HT1080 (cell line): ENCODE measurements at regions not wholly inside any gene's neighbourhood (a gene's known extent, or its start where the extent isn't known, plus 50 kb on each side); places are given as distances from the start of the nearest gene placed in this dataset.
"Not testable (repeated sequence)": the region's sequence is repeated elsewhere in the genome, so short reads cannot be mapped to it uniquely, and the experiment has no call there.

Experiments used
- DNase-seq: peaks from one replicate; pipeline ENCODE4 v3.0.0-alpha.2; 2015; ENCODE audit warnings: low read depth

DNA sequence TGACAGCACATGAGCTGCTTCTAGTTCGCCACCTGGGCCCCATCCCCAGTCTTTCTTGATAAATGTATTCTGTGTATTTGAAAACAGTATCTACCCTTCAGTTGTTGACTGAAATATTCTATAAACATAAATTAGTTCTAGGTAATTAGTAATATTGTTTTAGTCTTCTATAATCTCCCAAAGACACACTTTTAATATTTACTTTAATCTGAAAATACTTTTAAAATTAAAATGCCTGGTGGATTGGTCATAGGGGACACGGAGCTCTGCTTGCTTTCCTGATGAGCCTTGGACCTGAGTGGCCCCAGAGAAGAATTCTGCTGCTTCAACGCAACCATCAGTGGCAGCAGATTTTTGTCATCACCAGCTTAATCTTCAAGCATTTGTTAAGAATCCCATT, 234.5 kb downstream of the THBS2 start:
- DNase-seq = no peak

DNA sequence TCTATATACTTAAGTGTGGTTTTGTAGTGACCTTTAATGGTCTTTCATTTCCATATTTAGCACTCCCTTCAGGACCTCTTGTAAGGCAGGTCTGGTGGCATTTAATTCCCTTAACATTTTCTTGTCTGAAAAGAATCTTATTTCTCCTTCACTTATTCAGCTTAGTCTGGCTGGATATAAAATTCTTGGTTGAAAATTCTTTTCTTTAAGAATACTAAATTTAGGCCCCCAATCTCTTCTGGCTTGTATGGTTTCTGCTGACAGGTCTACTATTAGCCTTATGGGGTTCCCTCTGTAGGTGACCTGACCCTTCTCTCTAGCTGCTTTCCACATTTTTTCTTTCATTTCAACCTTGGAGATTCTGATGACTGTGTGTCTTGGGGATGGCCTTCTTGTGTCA, 236.9 kb downstream of the THBS2 start:
- DNase-seq = no peak

DNA sequence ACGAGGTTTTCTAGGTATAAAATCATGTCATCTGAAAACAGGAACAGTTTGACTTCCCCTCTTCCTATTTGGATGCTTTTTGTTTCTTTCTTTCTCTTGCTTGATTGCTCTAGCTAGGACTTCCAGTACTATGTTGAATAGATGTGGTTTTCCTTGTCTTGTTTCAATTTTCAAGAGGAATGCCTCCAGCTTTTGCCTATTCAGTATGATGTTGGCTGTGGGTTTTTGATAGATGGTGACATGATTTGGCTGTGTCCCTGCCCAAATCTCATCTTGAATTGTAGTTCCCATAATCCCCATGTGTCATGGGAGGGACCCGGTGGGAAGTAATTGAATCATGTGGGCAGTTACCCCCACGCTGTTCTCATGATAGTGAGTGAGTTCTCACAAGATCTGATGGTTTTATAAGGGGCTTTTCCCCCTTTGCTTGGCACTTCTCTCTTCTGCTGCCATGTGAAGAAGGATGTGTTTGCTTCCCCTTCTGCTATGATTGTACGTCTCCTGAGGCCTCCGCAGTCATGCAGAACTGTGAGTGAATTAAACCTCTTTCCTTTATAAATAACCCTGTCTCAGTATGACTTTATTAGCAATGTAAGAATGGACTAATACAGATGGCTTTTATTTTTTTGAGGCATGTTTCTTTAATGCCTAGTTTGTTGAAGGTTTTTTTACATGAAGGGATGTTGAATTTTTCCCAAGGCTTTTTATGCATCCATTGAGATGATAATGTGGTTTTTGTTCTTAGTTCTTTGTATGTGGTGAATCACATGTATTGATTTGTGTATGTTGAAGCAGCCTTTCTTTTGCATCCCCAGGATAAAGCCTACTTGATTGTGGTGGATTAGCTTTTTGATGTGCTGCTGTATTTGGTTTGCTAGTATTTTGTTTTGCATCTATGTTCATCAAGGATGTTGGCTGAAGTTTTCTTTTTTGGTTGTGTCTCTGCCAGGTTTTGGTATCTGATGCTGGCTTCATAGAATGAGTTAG, 239.1 kb downstream of the THBS2 start:
- DNase-seq = no peak

DNA sequence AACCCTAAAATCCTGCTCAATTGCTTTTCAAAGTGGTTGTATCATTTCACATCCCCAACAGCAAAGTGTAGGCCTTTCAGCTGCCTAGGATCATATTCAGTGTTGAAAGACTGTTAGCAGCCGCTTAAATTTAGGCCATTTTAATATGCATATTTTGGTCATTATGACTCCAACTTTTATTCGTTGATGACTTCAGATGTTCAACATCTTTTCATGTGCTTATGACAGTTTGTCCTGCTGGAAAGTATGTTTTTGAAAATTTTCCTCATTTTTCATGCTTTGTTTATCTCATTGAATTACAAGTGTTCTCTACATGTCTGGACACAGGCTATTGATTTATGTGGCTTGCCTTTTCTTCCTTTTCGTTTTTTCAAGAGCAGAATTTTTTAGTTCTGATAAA, 244.0 kb downstream of the THBS2 start:
- no peak for DNase-seq

DNA sequence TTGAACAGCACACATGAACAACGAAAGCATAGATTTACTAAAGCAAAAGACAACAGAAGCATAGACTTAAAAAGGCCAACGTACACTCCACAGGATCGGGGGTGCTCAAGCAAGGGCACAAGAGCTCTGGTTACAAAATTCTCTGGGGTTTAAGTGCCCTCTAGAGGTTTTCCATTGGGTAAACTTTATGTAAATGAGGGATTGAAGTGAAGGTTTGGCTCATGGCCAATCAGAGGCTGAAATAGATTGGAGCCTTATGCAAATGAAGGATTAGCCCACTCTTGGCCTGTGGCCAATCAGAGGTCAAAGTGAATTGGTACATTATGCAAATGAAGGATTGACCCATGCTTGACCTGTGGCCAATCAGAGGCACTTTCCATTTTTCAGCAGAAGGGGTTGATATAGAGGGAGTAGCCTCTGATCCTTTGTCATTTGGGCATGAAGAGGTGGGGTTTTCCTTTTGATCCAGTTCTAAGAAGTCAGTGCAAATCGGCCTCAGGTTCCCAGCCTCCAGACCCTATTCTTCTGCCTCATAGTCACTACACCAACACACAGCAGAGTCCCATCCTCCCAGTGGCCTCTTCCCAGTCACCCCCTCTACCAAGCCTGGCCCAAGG, 244.9 kb downstream of the THBS2 start:
- no peak for DNase-seq

DNA sequence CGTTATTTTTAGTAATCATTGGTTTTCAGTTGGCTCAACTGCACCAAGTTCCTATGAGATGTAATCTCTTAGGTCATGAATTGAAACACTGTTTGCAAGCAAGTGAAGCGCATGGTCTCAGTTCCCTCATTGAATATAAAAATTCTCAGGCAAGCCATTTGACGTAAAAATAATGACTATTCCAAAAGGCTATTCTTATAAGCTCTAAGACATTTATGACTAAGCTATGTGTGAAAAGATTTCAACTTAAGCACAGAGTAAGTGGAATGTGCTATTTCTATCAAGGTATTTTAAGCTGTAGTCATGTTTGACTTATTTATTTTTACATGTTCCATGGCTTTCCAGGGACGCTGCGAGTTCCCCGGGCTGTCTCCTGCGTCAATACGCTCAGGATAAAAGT, 248.5 kb downstream of the THBS2 start:
- DNase-seq = no peak

DNA sequence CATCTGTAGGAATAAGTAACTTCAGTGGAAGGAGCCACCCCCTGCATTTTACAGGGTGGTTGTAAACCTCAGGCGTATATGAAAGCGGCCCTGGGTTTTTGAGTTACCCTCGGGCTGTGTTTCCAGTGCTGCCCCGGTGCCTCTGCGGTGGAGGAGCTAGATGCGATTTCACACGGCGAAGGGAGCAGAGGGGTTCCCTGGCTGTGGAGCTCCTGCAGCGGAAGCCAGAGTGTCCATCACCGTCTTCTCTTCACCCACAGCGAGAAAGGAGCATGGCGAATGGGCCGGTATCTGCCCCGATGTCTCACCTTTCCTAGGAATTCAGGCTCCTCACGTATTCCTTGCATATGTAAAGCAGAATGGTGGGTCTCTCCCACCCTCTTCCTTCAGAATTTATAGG, 253.6 kb downstream of the THBS2 start:
- DNase-seq = no peak

DNA sequence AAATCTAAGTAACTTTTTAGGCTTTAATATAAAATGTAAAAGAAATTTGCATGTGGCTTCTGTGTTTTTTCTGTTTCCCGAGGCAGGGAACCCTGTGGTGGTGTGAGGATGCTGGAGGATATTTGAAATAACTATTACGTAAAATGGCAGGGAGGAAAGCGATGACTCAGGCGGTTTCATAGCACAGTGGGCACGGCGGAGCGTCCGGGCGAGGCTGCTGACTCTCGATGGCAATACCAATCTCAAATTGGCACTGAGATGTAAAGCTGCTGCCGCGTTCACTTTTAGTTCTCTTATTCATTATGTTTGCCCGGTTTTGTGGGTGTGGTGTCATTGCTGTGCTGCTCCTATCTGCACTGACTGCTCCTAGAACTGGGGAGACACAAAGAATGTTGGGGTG, 254.3 kb downstream of the THBS2 start:
- DNase-seq = peak; percentile 80

DNA sequence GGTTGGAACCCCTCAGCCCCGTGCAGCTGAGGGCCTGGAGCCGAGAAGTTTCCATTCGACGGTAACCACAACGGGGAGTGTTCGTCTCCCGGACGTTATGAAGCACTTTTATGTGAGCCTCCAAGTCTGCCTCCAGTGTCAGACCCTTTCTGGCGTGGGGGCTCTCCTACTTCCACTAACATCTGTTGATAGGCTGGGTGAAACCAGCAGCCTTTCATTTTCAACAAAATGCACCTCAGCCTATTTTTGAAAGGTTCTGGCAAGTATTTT, 257.4 kb downstream of the THBS2 start:
- DNase-seq = no peak

DNA sequence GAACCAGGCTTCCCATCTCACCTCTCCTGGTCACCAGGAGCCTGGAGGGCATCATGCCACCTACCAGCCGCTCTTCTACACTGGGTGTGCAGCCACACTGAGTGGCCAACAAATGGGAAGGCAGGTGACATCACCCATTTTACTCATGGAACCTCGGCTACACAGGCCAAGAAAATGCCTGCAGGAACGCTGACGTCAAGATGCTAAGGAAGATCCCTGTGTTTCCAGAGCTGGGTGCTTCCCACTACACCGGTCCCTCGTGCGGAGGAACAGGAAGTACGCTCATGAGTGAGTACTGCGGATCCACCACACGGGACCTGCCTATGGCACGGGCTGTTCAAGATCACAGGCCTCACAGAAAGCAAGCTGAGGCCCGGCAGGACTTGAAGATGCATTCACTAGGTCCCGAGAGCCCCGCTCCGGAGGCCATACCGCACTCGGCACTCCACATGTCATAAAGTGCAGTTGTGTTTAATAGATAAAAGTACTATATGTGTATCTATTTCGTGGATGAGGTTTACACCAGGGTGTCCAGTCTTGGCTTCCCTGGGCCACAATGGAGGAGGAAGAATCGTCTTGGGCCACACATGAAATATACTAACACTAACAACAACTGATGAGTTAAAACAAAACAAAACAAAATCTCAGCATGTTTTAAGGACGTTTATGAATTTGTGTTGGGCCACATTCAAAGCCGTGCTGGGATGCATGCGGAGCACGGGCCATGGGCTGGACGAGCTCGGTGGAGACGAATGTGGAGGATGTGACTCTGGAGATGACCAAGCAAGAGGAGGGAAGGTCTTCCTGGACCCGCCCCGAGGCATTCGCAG, 257.9 kb downstream of the THBS2 start:
- DNase-seq = no peak

DNA sequence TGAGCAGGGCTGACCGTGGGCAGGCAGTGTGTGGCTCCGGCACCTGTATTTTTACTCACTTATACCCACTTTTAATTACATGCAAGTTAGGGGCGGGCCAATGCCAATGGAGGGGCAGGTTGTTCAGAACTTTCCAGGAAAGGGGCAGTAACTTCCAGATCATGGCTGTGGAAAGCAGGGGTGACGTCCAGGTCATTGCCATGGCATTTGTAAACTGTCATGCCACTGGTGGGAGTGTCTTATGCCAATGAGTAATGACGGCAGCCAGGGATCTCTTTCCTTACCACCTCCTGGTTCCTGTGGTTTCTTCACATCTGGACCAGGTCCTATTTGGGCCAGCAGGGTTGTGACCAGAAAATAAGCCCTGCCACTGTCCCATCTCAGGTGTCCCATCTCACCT, 258.7 kb downstream of the THBS2 start:
- peak; percentile 4 for DNase-seq

DNA sequence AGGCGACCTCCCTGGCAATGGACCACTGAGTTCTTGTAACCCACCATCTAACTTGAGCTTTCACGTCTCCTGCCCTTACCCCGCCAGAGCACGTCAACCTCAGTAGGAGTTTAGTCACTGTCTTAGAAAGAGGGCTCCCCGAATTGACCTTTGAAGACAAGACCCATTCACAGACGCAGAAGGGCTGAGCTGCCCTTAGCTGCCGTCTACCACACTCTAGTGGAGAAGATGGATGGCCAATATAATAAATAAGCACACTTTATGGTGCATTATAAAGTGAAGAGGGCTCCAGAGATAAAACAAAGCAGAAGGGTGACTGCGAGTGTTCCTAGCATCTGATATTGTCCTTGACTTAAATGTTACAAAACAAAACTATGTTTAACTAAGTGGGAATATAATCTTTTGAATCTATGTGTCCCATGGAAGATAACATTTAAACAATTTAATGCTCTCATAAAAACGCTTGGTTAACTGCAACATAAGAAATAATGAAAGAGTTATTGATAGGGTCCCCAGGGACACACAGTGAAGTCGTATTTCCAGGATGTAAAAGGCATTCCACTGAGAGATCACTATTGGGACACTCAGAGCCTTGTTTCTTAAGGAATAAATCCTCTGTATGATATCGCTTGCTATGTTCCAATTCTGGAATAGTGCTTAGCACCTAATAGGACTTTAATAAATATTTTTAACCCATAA, 261.1 kb downstream of the THBS2 start:
- no peak for DNase-seq

DNA sequence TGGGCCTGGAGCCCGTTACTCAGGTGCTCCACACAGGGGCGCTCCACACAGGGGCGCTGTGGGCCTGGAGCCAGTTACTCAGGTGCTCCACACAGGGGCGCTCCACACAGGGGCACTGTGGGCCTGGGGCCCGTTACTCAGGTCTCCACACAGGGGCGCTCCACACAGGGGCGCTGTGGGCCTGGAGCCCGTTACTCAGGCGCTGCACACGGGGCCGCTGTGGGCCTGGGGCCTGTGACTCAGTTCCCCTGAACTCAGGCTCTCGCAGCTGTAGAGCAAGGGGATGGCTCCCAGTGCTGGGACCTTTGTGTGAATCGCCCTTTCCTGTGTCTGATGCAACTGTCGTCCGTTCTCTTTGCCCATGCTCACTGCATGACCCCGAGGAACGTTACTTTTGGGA, 262.0 kb downstream of the THBS2 start:
- DNase-seq = not testable (repeated sequence)

DNA sequence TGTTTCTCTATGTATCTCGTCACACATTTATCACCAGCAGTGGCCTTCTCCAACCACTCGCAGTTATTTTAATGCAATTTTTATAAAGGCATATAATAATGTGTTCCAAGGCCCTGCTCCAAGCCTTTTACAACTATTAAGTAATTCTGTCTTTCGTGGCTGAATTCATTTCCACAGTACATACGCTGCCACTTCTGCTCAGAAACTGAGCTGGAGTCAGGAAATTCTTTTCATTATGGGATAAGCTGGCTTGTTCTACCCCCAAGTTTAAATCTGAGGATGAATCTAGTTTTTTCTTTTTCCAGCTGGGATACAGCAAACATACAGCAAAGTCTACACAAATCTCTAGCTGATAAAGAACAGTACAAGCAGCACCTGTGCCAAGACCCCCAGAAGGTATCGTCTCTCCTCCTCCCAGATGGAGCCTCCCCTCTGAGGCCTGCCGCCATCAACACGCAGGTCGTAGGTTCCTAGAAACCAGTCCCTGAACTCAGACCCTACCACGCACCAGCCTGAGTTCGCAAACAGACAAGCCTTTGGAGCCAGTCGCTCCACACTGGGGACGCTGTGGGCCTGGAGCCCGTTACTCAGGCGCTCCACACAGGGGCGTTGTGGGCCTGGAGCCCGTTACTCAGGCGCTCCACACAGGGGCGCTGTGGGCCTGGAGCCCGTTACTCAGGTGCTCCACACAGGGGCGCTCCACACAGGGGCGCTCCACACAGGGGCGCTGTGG, 263.5 kb downstream of the THBS2 start:
- no peak for DNase-seq

DNA sequence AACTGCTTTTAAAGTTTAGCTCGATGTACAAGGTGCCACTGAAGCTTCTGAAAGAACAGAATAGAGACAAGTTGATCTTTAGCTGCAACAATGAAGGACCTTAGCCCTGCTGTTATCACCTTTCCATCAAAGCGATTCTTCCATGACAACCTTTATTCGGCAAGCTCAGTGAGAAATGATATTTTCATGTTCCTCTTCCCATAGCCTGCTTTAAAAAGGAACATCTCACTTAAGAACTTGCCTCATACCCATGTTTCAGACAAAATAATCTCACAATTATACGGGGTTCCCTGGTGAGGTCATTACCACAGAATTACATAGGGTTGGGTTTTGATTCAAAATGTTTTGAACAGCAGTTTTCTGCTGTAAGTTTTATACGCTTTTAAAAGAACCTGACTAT, 264.2 kb downstream of the THBS2 start:
- DNase-seq = no peak

DNA sequence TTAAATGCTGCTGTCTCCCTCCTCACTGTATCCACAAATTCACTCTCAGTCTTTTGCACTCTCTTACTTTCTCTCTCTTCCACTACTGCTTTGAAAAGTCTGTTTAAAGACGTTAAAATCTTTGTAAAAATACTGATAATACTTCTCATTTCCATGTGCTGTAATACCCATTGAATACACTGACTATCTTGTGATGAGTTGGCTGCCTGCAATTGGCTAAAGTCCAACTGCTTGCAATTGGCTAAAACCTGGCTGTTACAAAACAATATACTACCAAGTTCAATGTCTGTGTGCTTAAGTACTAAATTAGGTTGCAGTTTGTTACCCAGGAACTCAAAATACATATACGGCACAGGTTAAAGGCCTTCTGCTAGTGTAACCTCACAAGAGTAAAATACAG, 264.8 kb downstream of the THBS2 start:
- DNase-seq = no peak

DNA sequence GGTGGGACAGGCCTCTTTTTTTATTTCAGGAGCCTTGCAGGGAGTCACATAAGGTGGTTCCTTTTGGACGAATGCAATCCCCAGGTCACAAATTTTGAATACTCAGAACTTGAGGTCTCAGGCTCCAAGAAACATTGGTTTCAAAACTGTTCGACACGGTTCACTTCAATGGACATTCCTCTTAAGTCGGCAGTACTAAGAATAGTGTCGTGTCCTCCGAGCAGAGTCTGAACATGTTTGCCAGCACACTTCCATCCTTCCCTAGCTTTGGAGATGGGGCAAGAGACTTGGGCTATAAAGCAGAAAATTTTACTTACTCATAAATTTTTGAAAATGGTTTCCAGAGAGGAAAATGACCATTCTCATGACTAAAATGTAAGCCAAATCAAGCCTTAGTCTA, 265.4 kb downstream of the THBS2 start:
- DNase-seq = no peak

DNA sequence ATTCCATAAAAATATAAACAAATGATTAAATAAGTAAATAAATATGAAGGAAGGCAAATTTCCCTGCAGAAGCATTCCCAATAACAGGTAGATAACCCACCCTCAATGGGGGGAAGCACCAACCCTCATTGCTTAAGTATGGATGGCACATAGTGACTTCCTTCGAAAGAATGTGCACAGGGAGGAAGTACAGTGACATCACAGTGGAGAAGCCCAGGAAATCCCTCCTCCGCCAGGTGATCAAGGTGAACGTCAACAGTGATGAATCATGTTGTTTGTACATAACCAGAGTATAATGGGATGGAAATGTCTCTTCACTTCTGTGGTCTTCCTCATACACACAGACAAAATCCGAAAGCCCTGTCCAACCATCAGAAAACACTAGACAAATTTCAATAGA, 267.9 kb downstream of the THBS2 start:
- DNase-seq = no peak

DNA sequence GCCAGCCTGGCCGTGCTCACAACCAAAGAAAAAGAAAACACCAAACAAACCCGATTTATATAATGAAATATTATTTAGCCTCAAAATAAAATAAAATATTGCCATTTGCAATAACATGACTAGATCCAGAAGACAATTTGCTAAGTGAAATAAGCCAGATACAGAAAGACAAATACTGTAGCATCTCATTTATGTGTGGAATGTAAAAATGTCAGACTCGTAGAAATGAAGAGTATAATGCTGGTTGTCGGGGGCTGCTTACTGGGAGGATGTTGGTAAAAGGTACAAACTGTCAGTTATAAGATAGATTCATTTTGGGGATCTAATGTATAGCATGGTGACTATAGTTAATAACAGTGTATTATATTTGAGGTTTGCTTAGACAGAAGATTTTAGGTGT, 269.7 kb downstream of the THBS2 start:
- DNase-seq = no peak

DNA sequence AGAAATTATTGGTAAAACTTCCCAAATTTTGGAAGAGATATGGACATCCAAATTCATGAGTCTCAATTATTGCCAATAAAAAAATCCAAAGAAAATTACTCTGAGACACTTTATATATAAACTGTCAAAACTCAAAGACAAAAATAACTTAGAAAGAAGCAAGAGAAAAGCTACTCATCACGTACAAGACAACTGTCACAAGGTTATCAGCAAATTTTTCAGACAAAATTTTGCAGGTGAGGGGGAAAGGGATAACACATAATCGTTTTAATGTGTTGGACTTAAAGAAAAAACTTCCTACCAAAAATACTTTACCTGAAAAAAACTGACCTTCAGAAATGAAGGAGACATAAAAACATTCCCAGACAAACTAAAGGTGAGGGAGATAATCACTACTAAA, 272.5 kb downstream of the THBS2 start:
- no peak for DNase-seq

DNA sequence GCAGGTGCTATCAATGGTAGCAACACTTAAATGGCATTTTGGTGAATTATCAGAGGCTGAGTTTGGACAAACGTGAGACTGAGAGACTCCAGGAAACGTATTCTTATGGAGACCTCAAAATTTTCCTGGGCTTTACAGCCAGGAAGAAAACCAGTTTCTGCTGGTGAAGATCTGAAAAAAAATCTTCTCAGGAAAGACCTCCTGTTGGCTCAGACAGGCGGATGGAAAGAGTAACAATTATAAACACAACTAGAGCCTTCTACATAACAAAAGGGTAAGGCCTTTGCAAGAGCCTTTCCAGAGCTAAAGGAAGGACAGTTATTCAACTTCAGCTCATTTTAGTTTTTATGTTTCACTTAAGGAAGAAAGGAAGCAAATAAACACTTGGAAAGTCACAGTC, 274.4 kb downstream of the THBS2 start:
- DNase-seq = no peak
